GM18505 (cell line): ENCODE measurements at regions not wholly inside any gene's neighbourhood (a gene's known extent, or its start where the extent isn't known, plus 50 kb on each side); places are given as distances from the start of the nearest gene placed in this dataset.

Experiments used
- ATAC-seq: cut with Tn5 transposase; IDR thresholded peaks from one replicate; pipeline ENCODE4 v1.9.1; 2021; ENCODE audit not compliant: unreplicated experiment
- POLR2A ChIP-seq: IDR thresholded peaks from 4 replicates; pipeline ENCODE4 v1.6.1; 2011; ENCODE audit warnings: borderline replicate concordance; ENCODE audit not compliant: insufficient read depth, insufficient read length; ENCODE audit errors: extremely low read depth

DNA sequence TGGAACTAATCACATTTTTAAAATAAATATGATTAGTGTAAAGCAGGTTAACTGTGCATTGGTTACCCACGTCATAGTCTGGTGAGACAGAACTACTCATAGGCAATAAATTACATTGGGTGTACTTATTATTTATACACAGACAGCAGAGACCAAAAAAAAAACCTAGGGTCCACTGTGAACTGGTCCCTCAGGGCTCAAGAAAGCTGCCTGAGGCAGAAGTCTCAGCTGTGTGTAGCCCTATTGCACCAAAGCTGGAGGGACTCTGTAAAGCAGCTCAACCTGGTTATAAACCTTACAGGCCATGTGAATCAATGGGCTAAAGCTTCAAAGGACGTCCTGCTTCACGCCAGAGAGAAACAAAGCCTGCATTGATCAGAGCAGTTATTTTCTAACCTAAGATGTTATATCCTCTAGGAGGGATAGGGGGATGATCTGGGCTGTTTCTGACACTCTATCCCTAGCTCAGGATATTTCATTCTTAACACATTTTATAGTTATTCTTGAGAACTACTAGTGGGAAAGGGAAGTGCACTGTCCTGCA is 432.2 kb upstream of the ANO3 start:
- no peak for ATAC-seq
- TF ChIP-seq POLR2A: no peak

GRCh38 chr11:25900814-25901213 is 431.1 kb upstream of the ANO3 start:
- ATAC-seq: no peak

GRCh38 chr11:25901415-25901814 is 430.5 kb upstream of the ANO3 start:
- no peak for ATAC-seq
- no peak for TF ChIP-seq POLR2A

More at GRCh38 chr11:25900814-25901213, 431.1 kb upstream of the ANO3 start:
- TF ChIP-seq POLR2A: no peak

GRCh38 chr11:25902476-25902875 is 429.5 kb upstream of the ANO3 start:
- TF ChIP-seq POLR2A: no peak
- no peak for ATAC-seq

DNA sequence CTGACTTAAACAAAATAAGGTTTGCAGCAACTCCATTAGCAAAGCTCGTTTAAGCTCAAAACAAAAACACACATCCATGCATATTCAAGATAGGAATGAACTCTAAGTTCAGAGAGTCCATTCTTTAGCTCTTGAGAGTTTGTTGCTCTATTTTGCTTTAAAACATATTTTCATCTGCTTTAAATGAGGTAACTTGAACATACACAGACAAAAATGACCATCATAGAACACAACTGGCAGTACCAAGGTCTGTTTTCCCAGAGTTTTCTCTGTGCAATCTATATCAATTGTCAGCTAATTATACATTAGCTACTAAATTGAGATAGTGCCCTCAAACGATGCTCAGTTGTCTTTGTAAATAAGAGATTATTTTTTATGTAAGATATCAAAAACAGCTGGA is 423.2 kb upstream of the ANO3 start:
- no peak for TF ChIP-seq POLR2A
- no peak for ATAC-seq

DNA sequence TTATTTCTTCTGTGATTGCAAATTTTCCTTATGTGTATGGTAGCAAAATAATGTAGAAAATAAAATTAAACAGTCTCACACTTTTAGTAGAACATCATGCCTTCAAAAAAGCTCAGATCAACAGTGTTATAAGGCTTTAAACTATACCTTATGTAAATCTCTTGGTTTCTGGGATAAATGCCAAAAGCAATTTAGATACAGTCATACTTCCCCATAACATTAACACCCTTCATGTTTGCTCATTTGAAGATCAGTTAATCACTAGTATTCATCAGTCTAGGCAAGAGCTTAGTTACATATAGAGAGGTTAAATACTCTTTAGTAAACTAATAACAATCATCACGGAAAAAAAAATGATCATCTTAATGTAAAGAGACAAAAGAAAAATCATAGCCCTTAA is 421.8 kb upstream of the ANO3 start:
- ATAC-seq: no peak
- no peak for TF ChIP-seq POLR2A

GRCh38 chr11:25920356-25920755 is 411.6 kb upstream of the ANO3 start:
- TF ChIP-seq POLR2A: no peak
- no peak for ATAC-seq

GRCh38 chr11:25924586-25924985 is 407.3 kb upstream of the ANO3 start:
- no peak for TF ChIP-seq POLR2A
- no peak for ATAC-seq

GRCh38 chr11:25925359-25925758 is 406.6 kb upstream of the ANO3 start:
- ATAC-seq: no peak
- no peak for TF ChIP-seq POLR2A

GRCh38 chr11:25927411-25927953 is 404.4 kb upstream of the ANO3 start:
- no peak for TF ChIP-seq POLR2A
- no peak for ATAC-seq

GRCh38 chr11:25928076-25928475 is 403.9 kb upstream of the ANO3 start:
- ATAC-seq: no peak
- TF ChIP-seq POLR2A: no peak

DNA sequence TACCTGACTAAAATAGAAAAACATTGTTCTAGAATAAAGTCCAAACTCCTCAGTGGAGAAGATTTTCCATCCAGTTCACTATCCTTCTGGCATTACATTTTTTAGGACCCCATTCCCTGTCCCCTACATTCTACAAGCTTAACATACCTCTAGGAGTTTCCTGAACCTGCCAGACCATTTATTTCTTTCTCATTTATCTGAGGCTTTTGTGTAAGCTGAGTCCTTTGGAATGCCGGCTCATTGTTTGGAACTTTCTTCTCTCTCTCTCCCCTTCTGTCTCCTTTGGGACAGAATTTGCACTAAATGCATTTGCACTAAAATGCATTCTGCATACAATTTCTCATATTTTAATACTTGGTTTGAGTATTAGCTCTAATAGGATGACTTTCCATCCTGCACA is 393.0 kb upstream of the ANO3 start:
- ATAC-seq: no peak
- no peak for TF ChIP-seq POLR2A

GRCh38 chr11:25939691-25940090 is 392.2 kb upstream of the ANO3 start:
- ATAC-seq: no peak
- TF ChIP-seq POLR2A: no peak

GRCh38 chr11:25941353-25941752 is 390.6 kb upstream of the ANO3 start:
- no peak for ATAC-seq
- TF ChIP-seq POLR2A: no peak

DNA sequence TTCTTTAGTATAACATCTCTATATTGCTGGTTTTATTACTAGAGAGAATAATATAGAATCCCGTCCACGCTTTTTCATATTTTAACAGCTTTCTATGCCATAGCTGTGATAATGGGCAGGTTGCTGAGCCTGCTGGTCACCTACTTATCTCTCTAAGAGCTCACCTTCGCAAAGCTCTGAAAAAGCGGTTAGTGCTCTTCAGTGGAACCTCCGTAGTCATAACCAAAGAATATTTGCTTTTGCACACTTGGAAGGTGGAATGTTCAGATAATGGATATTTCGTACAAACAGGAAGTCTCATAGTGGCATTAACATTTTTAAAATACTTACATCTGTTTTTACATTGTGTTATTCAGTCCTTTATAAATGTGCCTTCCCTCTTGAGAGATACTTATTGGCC is 388.9 kb upstream of the ANO3 start:
- ATAC-seq: no peak
- no peak for TF ChIP-seq POLR2A

- no peak for TF ChIP-seq POLR2A
- ATAC-seq: no peak
Measured at GRCh38 chr11:25943777-25944661, 387.9 kb upstream of the ANO3 start.
